Thoracic aorta (tissue), 2 donors: ENCODE measurements at regions not wholly inside any gene's neighbourhood (a gene's known extent, or its start where the extent isn't known, plus 50 kb on each side); places are given as distances from the start of the nearest gene placed in this dataset.

Experiments used
- ATAC-seq: fragments of 150-250 bp; one replicate; pipeline ENCODE4 v1.8.0; 2017; ENCODE audit warnings: low read depth; ENCODE audit not compliant: insufficient number of reproducible peaks, low FRiP score
- DNase-seq: peaks from one replicate; pipeline ENCODE4 v3.0.0-alpha.2; 2020; ENCODE audit warnings: low spot score
- H3K27ac ChIP-seq, 2 donors: fragments of 200-600 bp; sonication (generic); 1 replicate in 1 of 2; 2 replicates in 1 of 2; pipeline ENCODE4 v1.5.1; 2016; ENCODE audit warnings: mild to moderate bottlenecking in 2 of 2, moderate library complexity in 2 of 2
- H3K27me3 ChIP-seq: fragments of 200-600 bp; sonication (generic); replicated peaks from 2 replicates; pipeline ENCODE4 v1.6.0; 2016; ENCODE audit warnings: mild to moderate bottlenecking; ENCODE audit not compliant: insufficient read depth
- H3K36me3 ChIP-seq: fragments of 200-600 bp; sonication (generic); one replicate; pipeline ENCODE4 v1.5.1; 2016
- H3K4me1 ChIP-seq, 2 donors: fragments of 200-600 bp; sonication (generic); 1 replicate in 1 of 2; 2 replicates in 1 of 2; pipeline versions ENCODE4 v1.5.1 to v1.6.0; 2016; ENCODE audit warnings: low read depth in 2 of 2, mild to moderate bottlenecking in 1 of 2; ENCODE audit not compliant: control insufficient read depth in 1 of 2
- H3K4me3 ChIP-seq: fragments of 200-600 bp; sonication (generic); 2 replicates; pipeline ENCODE4 v1.5.1; 2016; ENCODE audit warnings: mild to moderate bottlenecking
- H3K9me3 ChIP-seq: fragments of 200-600 bp; sonication (generic); 2 replicates; pipeline ENCODE4 v1.5.1; 2016
- TF ChIP-seq, protein P1 (sequence below): fragments of 200-600 bp; sonication (generic); IDR thresholded peaks from one replicate; pipeline ENCODE4 v1.5.1; 2019; ENCODE audit warnings: antibody characterized with exemption

DNA sequence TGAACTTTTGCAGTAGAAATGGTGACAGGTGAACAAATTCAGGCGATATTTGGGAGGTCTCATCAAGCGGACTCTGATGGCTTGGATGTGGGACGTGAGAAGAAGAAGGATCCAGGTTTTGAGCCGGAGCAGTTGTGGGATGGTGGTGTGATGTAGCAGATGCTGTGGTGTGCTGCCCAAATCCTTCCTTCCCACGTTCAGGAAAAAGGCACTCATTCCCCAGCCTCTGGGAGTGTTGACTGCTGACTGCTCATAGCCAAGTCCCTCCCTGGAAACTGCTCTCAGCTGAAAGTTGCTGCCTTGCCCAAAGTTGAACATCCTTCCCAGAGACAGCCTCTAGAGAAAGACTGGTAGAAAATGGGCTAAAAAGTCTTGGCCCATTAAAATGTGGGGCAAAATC, 890.3 kb upstream of the ACVR2A start:
- DNase-seq (no peak), ATAC-seq (no peak)
- Histone ChIP-seq H3K4me3 (no peak overlapping the region), H3K4me1 (no peaks in the 10 kb centered on the region), H3K9me3 (no peaks in the 10 kb centered on the region), H3K36me3 (no peaks in the 10 kb centered on the region), H3K27me3 (no peaks in the 10 kb centered on the region), H3K27ac (no peak overlapping the region)
- TF ChIP-seq, protein P1, sequence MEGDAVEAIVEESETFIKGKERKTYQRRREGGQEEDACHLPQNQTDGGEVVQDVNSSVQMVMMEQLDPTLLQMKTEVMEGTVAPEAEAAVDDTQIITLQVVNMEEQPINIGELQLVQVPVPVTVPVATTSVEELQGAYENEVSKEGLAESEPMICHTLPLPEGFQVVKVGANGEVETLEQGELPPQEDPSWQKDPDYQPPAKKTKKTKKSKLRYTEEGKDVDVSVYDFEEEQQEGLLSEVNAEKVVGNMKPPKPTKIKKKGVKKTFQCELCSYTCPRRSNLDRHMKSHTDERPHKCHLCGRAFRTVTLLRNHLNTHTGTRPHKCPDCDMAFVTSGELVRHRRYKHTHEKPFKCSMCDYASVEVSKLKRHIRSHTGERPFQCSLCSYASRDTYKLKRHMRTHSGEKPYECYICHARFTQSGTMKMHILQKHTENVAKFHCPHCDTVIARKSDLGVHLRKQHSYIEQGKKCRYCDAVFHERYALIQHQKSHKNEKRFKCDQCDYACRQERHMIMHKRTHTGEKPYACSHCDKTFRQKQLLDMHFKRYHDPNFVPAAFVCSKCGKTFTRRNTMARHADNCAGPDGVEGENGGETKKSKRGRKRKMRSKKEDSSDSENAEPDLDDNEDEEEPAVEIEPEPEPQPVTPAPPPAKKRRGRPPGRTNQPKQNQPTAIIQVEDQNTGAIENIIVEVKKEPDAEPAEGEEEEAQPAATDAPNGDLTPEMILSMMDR, result no peak

DNA sequence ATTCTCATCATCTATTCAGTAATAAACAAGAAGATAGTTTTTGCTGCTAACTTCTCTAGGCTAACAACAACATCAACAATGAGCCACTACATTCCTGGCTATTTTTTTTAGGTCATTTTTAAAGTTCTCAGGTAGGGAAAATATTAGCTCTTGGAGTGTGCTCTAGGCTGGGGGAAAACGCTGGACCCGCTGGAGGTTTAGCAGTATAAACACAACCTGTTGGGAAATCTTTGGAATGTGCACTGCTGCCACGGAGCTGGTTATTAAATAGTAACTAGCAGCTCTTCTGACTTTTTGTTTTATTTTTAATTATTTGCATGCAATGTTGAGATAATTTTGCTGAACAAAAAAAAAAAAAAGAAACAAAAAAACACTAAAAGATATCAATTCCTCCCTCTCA, 892.1 kb upstream of the ACVR2A start:
- DNase-seq (no peak), ATAC-seq (no peak)
- Histone ChIP-seq H3K27me3 (no peaks in the 10 kb centered on the region), H3K27ac (no peak overlapping the region), H3K4me3 (no peak overlapping the region), H3K9me3 (no peaks in the 10 kb centered on the region), H3K36me3 (no peaks in the 10 kb centered on the region), H3K4me1 (no peaks in the 10 kb centered on the region)
- TF ChIP-seq, protein P1, result no peak

DNA sequence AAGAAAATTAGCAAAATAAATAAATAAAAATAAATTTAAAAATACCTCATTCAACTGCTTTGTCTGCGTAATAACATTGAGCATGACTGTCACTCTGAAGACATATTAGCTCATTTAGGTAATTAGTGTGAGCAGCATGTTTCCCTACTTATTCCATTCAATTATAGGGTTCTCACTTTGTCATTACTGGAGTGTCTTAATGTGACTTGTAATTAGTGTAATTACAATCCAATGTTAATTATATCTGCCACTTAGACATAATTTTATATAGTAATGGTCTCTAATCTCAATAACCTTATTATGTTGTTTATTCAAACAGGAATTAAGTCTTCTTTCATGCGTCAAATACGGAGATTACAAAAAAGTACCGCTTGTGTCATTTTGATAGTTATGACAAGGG, 893.9 kb upstream of the ACVR2A start:
- Histone ChIP-seq H3K36me3 (no peaks in the 10 kb centered on the region), H3K4me3 (no peak overlapping the region), H3K27ac (no peak overlapping the region), H3K9me3 (no peaks in the 10 kb centered on the region), H3K4me1 (no peaks in the 10 kb centered on the region), H3K27me3 (no peaks in the 10 kb centered on the region)
- no peak for ATAC-seq
- TF ChIP-seq, protein P1, result no peak
- DNase-seq, result no peak

DNA sequence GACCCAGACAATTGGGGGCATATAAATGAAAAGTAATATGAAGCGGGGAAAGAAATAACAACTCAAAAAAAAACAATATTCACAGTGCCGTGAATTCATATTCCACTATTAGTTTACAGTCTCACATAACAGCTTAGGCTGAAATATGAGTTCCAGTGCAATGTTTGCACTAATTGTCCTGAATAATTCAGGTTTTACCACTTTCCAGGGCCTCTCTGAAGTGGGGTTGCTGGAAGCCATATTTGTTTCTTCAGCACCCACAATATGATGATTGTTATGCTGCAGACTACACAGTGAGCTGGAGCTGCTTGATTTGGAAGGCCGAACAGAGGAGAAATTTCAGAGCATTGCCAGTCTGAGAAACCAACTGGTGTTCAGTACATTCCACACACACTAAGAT, 894.5 kb upstream of the ACVR2A start:
- Histone ChIP-seq H3K4me3 (no peak overlapping the region), H3K27me3 (no peaks in the 10 kb centered on the region), H3K4me1 (no peaks in the 10 kb centered on the region), H3K36me3 (no peaks in the 10 kb centered on the region), H3K27ac (no peak overlapping the region), H3K9me3 (no peaks in the 10 kb centered on the region)
- TF ChIP-seq, protein P1, result no peak
- ATAC-seq (no peak), DNase-seq (no peak)

DNA sequence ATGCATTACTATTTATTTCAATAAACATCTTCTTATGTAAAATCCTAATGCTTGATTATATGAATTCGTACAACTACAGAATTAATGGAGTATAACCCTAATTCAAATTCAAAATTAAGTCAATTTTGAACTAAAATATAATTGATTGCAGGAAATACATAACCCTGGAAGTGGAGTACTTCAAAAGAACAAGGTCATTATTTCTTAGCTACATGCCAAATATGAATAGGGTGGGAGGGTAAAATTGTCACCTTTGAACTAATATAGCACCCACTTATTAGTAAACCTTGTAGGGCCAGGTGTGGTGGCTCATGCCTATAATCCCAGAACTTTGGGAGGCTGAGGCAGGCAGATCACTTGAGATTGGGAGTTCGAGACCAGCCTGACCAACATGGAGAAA, 895.4 kb upstream of the ACVR2A start:
- TF ChIP-seq, protein P1, result no peak
- Histone ChIP-seq H3K4me3 (no peak overlapping the region), H3K4me1 (no peaks in the 10 kb centered on the region), H3K27ac (no peak overlapping the region), H3K36me3 (no peaks in the 10 kb centered on the region), H3K27me3 (no peaks in the 10 kb centered on the region), H3K9me3 (no peaks in the 10 kb centered on the region)
- DNase-seq (no peak), ATAC-seq (no peak)
